Keratinocyte (primary cell): ENCODE measurements at regions not wholly inside any gene's neighbourhood (a gene's known extent, or its start where the extent isn't known, plus 50 kb on each side); places are given as distances from the start of the nearest gene placed in this dataset.

Experiments used
- small RNA-seq, 3 experiments: library from RNA; depleted of rRNA; stranded (forward); fragments of <200 nt; gene quantifications; one replicate each; pipeline ENCODE3, GENCODE V24; 2012; ENCODE audit warnings: low read depth in 3 of 3, low replicate concordance in 1 of 3; ENCODE audit not compliant: insufficient read length in 3 of 3

Small RNAs in the stretch of these regions (small RNA-seq; reads per million reads assigned to genes)
- gene RF00002, result 0.20 to 3.3 (median 2.0) reads per million in 3 experiments
- 0 reads per million in 3 experiments for gene RF00026
